ENCODE measurements at regions not wholly inside any gene's neighbourhood (a gene's known extent, or its start where the extent isn't known, plus 50 kb on each side); places are given as distances from the start of the nearest gene placed in this dataset.

- TF ChIP-seq CTCF (IDR thresholded peaks at IDR 0.05) (no peak), POLR2A (IDR thresholded peaks at IDR 0.05; ENCODE audit: low read depth) (no peak), POLR2AphosphoS5 (IDR thresholded peaks at IDR 0.05) (no peak), EP300 (IDR thresholded peaks at IDR 0.05) (no peak)
Measured at GRCh38 chr16:17784073-17784472, 313.3 kb upstream of the XYLT1 start.
